ENCODE measurements at regions not wholly inside any gene's neighbourhood (a gene's known extent, or its start where the extent isn't known, plus 50 kb on each side); places are given as distances from the start of the nearest gene placed in this dataset.

GRCh38 chr2:9754532-9754887, 88.8 kb upstream of the TAF1B start:
- H3K9me3 ChIP-seq: no peaks in the 10 kb centered on the region
- H3K27ac ChIP-seq: no peak overlapping the region
- no peaks in the 10 kb centered on the region for H3K36me3 ChIP-seq
- intact Hi-C loops (cut with DNase I): no loop called here
- TF ChIP-seq POLR2A (IDR thresholded peaks at IDR 0.05) (no peak), CTCF (IDR thresholded peaks at IDR 0.05) (no peak)
- no peaks in the 10 kb centered on the region for H3K4me1 ChIP-seq
- WGBS (ENCODE audit: insufficient coverage, low coverage, low lambda C conversion rate, missing lambda C conversion rate): 72% methylated on average over 6 of the region's 6 CpGs
- DNase-seq (no peak), ATAC-seq (no peak)
- no peak overlapping the region for H3K4me3 ChIP-seq
- no peaks in the 10 kb centered on the region for H3K27me3 ChIP-seq

GRCh38 chr2:9755008-9755407, 88.3 kb upstream of the TAF1B start:
- Histone ChIP-seq H3K36me3 (no peaks in the 10 kb centered on the region), H3K9me3 (no peaks in the 10 kb centered on the region), H3K27me3 (no peaks in the 10 kb centered on the region), H3K4me3 (no peak overlapping the region), H3K27ac (no peak overlapping the region), H3K4me1 (no peaks in the 10 kb centered on the region)
- intact Hi-C loops (cut with DNase I): no loop called here
- DNase-seq: no peak
- TF ChIP-seq POLR2A (IDR thresholded peaks at IDR 0.05): no peak
- no peak for TF ChIP-seq CTCF (IDR thresholded peaks at IDR 0.05)
- 57% methylated on average over 5 of the region's 11 CpGs for WGBS (ENCODE audit: insufficient coverage, low coverage, low lambda C conversion rate, missing lambda C conversion rate)
- ATAC-seq: no peak

- ATAC-seq: no peak
- Histone ChIP-seq H3K27me3 (no peaks in the 10 kb centered on the region), H3K27ac (no peak overlapping the region), H3K4me3 (no peak overlapping the region), H3K36me3 (no peaks in the 10 kb centered on the region), H3K9me3 (no peaks in the 10 kb centered on the region), H3K4me1 (no peaks in the 10 kb centered on the region)
- WGBS (ENCODE audit: insufficient coverage, low coverage, low lambda C conversion rate, missing lambda C conversion rate): 81% methylated on average over 7 of the region's 12 CpGs
- TF ChIP-seq CTCF (IDR thresholded peaks at IDR 0.05): no peak
- TF ChIP-seq POLR2A (IDR thresholded peaks at IDR 0.05): no peak
- intact Hi-C loops (cut with DNase I): no loop called here
- DNase-seq: no peak
These were observed 87.6 kb upstream of the TAF1B start for GRCh38 chr2:9755638-9756037.

GRCh38 chr2:9756692-9757250, 86.5 kb upstream of the TAF1B start:
- ATAC-seq: no peak
- 73% methylated on average over 5 of the region's 11 CpGs for WGBS (ENCODE audit: insufficient coverage, low coverage, low lambda C conversion rate, missing lambda C conversion rate)
- Histone ChIP-seq H3K4me1 (no peaks in the 10 kb centered on the region), H3K27ac (no peak overlapping the region), H3K27me3 (no peaks in the 10 kb centered on the region), H3K36me3 (no peaks in the 10 kb centered on the region), H3K4me3 (no peak overlapping the region), H3K9me3 (no peaks in the 10 kb centered on the region)
- no peak for TF ChIP-seq POLR2A (IDR thresholded peaks at IDR 0.05)
- TF ChIP-seq CTCF (IDR thresholded peaks at IDR 0.05): no peak
- no peak for DNase-seq
- intact Hi-C loops (cut with DNase I): no loop called here

Data from right lobe of liver (tissue), 6 donors.